ENCODE measurements at regions not wholly inside any gene's neighbourhood (a gene's known extent, or its start where the extent isn't known, plus 50 kb on each side); places are given as distances from the start of the nearest gene placed in this dataset.

DNA sequence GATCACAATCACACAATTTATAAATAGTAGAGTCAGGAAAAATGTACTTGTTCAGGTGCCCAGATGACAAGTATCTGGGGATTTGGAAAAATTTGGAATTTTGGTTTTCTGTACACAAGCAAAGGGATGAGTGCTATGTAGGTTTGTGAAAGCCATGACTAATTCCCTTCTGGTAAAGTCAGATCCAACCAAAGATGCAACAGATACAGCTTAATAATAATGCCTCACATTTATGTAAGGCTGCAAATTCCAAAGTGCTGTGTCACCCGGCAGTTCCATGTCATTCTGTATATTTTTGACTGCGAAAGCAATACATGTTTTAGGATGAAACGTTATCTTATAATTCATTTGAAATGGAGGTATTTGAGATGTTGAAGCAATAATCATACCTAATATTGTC lies 102.7 kb upstream of the AGBL1 start:
- intact Hi-C loops (cut with micrococcal nuclease) = no loop called here

DNA sequence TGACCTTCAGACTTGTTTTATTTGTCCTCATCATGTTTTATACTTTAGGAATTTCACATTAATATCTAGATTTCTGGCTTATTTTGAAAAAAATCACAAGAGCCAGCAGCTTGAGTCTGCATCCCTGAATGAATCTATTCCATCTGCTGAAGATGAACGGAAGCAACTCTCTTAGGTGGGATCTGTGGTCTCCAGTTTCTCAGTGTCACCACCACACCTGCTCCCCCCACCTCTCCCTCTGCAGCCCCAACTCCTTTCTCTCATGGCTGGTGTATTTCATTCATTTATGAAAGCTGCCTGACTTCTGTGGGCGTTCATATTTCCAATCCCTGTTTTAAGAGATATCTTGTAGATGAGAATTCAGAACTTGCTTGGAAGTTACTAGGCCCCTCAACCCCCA lies 102.1 kb upstream of the AGBL1 start:
- intact Hi-C loops (cut with micrococcal nuclease) = no loop called here

DNA sequence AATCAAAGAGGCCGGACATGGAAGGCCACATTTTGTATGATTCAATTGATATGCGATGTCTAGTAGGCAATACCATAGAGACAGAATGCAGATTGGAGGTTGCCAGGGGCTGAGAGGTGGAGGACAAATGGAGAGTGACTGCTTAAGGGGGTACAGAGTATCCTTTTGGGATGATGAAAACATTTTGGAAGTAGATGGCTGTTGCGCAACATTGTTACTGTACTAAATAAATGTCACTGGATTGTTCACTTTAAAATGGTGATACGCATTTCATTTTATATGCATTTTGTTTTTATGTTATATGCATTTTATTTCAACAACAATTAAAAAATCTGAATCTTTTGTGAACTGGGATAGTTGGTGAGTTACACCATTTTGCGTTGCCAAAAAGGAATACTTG lies 99.7 kb upstream of the AGBL1 start:
- intact Hi-C loops (cut with micrococcal nuclease) = no loop called here

DNA sequence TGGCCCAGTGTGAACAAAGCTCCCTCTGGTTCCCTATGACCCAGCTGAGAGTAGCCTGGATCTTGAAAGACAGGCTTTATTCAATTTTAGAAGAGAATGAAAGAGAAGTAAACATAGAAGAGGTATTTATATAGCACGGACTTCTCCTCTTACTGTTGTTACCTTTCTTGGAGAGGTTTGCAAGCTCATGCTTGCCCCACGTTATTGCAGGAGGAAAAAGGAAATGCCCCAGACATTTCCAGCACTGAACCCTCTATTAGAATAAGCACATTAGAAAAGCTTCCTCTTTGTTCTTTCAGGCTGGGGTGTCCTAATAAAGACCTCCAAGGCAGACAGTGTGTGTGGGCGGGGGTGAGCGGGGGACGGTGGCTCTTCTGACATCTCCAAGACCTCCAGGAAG lies 98.7 kb upstream of the AGBL1 start:
- intact Hi-C loops (cut with micrococcal nuclease) = no loop called here

DNA sequence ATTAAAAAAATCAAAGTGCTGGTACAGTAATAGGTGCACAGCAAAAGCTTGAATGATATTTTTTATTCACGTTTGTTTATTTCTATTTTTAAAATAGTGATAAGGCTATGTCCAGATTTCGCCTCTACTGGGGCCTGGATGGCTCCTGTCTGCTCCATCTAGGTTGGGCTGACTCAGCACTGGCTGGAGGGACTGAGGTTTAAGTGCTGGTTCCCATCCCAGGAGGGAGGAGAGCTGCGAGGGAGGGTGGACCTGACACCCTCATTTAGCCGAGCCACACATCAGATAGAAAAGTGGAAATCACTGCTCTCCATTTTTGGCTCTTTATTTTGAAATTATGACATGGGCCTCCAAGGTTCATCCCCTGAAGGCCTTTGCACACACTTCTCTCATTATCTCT lies 95.4 kb upstream of the AGBL1 start:
- intact Hi-C loops (cut with micrococcal nuclease) = no loop called here

DNA sequence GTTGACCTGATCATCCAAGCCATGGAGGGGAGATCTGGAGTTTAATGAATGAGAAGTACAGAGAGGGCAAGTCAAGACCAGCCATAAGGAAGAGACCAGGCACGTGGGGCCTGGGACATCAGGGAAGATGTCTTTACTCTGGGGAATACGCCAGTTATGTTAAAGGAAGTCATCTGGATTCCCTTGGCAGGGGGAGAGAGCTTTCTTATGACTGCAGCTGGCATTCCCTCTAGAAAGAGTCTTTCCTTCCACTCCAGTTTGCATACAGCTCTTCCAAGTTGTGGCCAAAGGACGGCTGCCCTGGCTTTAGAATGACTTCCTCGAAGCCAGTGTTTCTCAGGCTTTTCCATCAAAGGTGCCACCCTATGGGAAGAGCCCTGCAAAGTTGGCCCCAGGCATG lies 93.6 kb upstream of the AGBL1 start:
- intact Hi-C loops (cut with micrococcal nuclease) = no loop called here

DNA sequence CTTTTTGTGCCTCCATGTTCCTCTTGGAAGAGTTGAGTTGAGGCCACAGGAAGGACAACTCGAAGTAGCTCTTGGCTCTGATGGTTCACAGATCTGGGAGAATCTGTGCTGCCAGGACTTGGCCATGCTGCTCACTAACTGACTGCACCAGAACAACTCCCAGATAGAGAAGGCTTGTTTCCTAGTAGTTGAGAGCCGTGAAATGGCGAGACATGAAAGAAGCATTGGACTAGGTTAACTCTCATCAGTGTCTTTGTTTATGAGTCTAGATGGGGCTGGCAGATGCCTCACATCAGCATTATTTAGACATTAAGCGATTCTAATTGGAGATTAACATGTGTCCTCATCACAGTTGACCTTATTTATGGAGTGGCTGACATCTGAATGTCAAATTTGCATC lies 92.9 kb upstream of the AGBL1 start:
- intact Hi-C loops (cut with micrococcal nuclease) = no loop called here

DNA sequence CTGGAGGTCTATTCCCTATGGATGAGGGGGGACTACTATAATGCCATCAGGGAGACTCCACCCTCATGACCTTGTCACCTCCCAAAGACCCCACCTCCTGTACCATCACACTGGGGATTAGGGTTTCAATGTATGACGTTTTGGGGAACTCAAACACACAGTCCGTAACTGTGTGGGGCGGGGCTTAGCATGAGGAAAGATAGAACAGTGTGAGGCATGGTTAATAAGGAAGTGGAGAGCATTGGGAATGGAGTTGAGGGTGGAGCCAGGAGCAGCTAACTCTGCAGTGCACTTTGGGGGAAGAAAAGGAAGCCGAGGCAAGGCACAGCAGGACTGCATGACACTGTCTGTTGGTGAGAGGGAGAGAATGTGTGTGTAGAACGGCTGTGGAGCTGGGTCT lies 90.9 kb upstream of the AGBL1 start:
- intact Hi-C loops (cut with micrococcal nuclease) = no loop called here

DNA sequence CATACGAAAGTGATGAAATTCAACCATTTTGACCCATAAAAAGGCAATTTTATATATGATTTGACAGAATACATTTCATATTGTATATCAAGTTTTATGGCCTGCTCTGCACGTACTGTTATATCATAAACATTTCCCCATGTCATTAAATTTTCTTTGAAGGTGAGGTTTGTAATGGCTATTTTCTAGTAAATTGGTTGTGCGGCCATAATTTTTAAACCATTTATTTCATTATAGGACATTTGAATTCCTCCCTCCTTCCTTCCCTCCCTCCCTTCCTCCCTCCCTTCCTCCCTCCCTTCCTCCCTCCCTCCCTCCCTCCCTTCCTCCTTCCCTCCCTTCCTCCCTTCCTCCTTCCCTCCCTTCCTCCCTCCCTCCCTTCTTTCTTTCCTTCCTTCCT lies 87.4 kb upstream of the AGBL1 start:
- intact Hi-C loops (cut with micrococcal nuclease) = no loop called here

DNA sequence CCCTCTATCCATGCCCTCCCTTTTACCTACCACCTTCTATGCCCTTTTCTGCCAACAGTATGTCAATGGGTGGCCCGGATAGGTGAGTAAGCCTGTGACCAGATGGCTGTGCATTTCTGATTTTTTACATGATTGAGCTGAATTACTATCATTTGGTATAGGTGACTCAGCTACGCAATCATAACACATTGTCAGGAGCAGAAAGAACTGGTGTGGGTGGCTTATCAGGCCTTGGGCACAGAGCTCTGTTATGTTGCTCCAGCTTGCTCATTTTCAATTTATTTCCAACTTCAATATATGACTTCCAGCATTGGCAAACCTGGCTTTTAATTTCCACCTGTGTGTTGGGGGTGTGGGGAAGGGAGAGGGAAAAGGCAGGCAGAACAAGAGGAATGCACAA lies 86.6 kb upstream of the AGBL1 start:
- intact Hi-C loops (cut with micrococcal nuclease) = no loop called here

DNA sequence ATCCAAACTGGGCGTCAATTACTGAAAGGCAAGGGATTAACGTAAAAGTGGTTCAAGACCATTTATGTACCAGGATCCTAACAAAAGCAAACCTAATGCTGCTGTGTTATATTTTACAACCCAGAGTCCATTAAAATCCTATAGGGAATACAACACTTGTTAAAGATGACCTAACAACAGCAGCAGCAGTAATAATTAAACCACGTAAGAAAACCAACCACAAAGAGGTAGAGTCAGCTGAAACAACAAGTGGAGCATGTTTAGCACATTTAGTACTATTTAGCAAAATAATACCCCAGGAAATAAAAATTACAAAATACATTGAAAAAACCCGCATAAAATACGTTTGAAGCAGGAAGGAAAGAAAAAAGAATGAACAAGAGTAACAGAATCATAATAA lies 82.1 kb upstream of the AGBL1 start:
- intact Hi-C loops (cut with micrococcal nuclease) = no loop called here

DNA sequence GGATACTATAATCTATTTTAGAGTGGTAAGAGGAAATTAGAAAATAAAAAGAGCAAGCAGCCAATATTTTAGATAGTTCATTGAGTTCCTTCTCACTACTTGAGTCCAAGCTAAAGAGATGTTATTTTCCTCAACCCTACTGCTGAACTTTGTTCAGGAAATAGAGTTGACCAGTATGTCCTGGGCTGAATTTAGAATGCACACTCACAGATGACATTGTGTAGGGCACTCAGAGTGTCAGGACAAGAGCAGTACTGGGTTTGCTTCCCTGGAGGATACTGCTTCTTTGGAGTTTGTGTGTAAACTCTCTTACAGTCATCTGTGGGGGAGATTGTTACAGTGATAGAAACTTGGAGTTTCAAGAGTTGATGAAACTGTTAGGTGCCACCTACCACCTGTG lies 80.0 kb upstream of the AGBL1 start:
- intact Hi-C loops (cut with micrococcal nuclease) = no loop called here

DNA sequence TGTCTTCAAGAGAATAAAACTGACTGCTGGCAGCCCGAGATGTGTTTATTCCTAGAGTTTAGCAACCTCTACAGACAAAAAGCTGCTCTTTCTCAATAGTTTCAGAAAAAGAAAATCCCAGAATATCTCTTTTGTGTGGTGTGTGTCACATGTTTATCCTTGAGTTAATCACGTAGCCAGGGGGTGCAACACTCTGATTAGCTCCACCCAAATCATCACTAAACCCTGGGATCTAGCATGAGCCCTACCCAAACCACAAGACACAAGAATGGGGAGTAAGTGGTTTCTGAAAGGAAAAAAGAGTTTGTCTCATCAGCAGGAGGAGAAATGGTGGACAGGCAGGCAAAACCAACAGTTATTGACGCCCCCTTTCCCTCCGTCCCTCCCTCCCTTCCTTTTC lies 78.5 kb upstream of the AGBL1 start:
- intact Hi-C loops (cut with micrococcal nuclease) = no loop called here

DNA sequence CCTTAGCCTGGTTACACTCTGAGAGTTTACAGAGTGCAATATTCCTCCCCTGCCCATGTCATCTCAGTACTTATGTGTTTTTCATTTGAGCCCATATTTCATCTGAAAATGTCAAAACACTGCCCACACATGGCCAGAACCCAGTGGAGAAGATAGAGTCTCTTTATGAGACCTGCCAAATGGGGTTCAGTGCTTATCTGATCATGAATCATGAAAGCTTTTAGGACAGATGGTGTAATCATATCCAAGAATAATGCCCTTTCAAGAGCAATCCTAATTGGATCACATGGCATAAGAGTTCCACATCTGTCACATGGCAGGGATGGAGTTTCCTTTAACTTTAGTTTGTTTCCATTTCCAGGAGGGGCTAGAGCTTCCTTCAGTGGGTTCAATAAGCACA lies 77.2 kb upstream of the AGBL1 start:
- intact Hi-C loops (cut with micrococcal nuclease) = no loop called here

DNA sequence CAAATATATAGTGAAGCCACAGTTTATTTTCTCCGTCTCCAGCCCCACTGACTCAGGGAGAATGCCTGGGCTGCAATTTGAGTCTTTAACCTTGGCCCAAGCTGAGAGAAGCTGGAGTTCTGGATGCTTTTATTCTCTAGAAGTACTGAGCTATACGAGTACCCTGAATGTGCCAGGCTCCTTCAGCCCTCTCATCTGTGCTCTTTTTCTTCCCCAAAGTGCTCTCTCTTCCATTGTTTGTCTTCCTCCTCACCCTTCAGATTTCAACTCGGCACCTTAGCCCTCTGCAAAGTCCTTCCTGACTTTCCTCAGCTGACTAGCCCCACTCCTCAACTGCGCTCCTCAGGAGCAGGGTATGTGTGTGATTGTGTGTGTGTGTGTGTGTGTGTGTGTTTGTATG lies 75.6 kb upstream of the AGBL1 start:
- intact Hi-C loops (cut with micrococcal nuclease) = no loop called here

DNA sequence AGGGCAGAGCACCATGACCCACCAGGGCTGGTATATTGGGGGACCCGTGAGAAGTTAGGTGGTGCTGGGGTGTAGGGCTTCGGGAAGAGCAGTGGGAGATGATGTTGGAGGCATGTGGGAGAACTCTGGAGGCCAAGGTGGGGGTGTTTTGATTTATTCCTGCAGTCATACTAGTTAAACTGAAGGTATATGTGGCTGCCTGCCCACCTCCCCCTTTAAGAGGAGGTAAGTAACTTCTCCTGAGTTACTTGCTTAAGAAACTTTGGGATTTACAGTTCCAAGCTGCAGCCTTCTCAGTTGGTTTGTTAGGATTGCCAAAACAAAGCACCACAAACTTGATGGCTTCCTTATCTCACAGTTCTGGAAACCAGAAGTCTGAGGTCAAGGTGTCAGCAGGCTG lies 73.1 kb upstream of the AGBL1 start:
- intact Hi-C loops (cut with micrococcal nuclease) = no loop called here

DNA sequence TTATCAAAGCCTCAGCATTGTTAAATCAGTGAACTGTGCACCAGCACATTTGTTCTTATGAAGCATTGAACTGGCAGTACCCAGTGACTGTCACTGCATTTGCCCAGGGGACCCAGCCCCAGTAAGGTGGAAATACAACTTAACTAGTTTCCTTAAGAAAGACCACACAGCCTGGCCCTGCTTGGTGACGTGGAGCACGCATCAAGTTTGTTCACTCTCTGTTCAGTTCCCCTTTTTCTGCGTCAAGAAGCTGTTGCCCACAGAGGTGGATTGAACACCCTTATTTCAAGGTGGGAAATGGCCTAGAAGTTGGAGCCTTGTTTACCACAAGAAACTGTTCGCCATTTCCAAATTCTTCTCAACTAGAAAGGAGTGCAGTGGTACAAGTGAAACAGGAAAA lies 69.9 kb upstream of the AGBL1 start:
- intact Hi-C loops (cut with micrococcal nuclease) = no loop called here

DNA sequence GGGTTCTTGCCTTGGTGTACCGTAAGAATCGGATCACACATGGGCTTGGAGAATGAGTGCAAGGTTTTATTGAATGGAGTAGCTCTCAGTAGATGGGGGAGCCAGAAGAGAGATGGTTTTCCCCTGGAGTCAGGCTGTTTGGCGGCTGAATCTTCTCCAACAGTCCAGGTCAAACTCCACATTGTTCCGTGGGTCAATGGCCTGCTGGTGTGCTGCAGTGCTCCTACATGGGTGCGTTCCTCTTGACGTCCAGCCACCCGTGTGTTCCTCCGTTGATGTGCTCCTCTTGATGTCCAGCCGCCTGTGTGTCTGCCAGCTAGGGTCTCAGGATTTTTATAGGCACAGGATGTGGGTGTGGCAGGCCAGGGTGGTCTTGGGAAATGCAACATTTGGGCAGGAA lies 69.3 kb upstream of the AGBL1 start:
- intact Hi-C loops (cut with micrococcal nuclease) = no loop called here

DNA sequence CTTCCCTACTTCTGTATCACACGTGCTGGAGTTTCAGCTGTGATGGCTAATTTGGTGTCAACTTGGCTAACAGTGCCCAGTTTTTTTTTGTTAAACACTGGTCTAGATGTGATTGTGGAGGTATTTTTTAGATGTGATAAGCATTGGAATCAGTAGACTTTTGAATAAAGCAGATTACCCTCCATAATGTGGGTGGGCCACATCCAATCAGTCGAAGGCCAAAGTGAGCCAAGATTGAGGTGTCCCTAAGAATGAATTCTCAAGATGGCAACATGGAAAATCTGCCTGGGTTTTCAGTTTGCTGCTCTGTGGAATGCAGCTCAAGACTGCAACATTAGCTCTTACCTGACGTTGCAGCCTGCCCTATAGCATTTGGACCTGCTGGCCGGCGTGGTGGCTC lies 68.8 kb upstream of the AGBL1 start:
- intact Hi-C loops (cut with micrococcal nuclease) = no loop called here

DNA sequence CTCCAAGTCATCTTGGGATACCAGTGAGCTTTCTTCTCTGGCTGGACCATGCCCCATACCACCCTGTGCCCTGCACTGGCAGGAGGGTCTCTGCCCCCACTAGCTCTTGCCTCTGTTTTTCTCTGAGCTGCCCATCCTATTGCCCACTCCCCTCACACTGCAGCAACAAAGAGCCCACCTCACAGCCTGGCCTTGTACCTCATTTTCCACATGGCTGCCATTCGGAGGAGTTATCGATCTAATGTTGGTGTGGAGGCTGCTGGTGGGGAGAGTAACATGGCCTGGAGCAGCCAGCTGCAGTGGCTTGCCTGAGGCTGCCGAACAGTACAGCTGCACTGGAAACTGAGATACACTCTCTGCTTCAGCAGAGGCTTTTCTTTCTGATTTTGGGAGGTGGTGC lies 65.7 kb upstream of the AGBL1 start:
- intact Hi-C loops (cut with micrococcal nuclease) = no loop called here

DNA sequence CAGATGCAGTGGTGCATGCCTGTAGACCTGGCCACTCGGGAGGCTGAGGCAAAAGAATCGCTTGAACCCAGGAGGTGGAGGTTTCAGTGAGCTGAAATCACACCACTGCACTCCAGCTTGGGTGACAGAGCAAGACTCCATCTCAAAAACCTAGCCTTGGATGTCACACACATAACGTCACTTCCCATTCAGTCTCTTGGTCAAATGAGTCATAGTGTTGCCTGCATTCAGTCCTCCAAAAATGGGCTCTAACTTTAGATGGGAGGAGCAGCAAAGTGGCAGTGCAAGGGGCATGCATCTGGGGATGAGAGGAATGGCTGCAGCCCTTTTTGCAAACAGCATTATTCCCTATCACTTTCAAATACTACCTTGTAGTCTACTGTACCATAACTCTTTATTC lies 62.9 kb upstream of the AGBL1 start:
- intact Hi-C loops (cut with micrococcal nuclease) = no loop called here

DNA sequence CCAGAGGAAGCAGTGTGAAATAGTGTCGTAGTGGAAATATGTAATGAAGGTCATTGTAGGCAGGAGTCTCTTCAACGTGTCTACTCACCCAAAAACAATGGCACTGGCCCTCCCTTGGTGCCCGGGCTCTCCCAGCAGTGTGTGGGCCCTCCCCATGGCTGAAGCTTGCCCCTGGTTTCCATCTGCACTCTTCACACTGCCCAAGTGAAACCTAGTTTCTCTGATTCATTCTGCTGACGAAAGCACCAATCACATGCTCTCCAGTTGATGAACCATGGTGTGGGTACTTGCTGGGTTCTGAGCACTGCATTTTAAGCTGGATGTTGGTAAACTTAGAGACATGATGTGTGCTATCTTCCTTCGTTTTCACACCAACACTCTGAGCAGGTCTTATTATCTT lies 61.0 kb upstream of the AGBL1 start:
- intact Hi-C loops (cut with micrococcal nuclease) = no loop called here

DNA sequence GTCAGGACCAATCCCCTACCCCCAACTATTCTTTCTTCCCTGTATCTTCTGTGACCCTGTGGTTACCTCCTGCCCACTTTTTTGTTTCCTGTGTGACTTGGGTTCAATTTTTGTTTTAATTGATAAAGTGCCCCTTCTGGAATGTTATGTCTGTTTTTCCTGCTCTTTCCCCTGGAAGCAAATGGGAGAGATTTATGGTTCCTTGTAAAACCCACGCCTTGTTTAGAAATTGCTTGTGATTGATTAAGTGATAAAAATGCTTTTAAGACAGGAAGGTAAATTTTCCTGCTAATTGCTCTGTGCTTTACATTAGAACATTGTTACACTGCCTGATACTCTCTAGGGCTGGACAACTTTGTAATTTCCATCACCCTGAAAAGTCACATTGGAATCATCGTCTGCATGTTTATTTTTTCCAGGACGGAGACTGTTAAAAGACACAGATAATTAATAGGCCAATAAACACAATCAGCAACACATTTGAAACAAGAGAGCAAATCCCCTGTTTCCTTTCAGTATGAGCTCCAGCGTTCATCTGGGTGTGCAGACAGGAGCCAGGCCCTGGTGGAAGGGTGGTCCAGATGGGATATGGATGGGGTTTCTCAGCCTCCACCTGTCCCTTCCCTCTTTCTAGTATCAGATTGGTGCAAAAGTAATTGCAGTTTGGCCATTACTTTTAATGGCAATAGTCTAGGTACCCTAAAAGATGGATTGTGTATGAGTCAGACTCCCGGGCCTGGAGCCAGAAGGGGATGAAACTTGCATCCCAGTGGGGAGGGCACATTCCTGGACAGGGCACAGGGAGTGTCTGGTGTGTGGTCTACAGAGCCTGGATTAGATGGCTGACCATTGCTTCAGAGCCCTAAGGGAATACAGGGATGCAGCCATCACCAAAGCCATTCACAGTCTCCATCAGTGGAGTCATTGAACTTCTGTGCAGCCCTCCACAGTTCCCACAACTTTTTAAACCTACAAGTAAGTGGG lies 58.1 kb upstream of the AGBL1 start:
- intact Hi-C loops (cut with micrococcal nuclease) = no loop called here

DNA sequence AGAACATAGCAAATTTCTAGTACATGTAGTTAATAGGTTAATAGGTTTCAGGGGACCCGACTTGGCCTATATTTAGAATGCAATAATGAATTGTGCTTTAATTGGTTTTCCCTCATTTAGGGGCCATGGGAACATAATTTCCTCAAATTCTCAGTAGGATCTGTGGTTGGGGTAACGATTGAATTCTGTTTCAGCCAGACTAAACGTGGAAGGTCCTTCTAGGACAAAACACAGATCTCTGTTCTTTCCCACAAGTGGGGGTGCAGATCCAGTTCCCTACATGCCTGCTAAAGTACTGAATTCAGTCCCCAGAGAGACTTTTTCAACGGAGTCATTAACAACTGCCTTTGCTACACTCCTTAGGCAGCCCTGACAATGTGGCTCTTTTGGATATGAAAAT lies 50.7 kb upstream of the AGBL1 start:
- intact Hi-C loops (cut with micrococcal nuclease) = no loop called here
